K562 (cell line): ENCODE measurements at regions not wholly inside any gene's neighbourhood (a gene's known extent, or its start where the extent isn't known, plus 50 kb on each side); places are given as distances from the start of the nearest gene placed in this dataset.

ENCODE experiments used
- ARNT ChIP-seq, 2 experiments: fragments of 450-650 bp; IDR thresholded peaks; 2 replicates each; pipeline ENCODE4 v1.6.1; 2016; ENCODE audit warnings: mild to moderate bottlenecking in 1 of 2
- CHD2 ChIP-seq: IDR thresholded peaks from 2 replicates; pipeline ENCODE4 v1.6.1; 2011; ENCODE audit warnings: low read depth, low read length
- EP300 ChIP-seq: IDR thresholded peaks from 2 replicates; pipeline ENCODE4 v1.6.1; 2012; ENCODE audit warnings: low read length, improper control_type of control experiment
- FOXJ3 ChIP-seq: sonication (generic); formaldehyde crosslinking; IDR thresholded peaks from 2 replicates; pipeline ENCODE4 v1.4.0; 2020; ENCODE audit warnings: mild to moderate bottlenecking, missing genetic modification reagents
- JUND ChIP-seq, 2 experiments: IDR thresholded peaks; 2 replicates in 1 of 2; 3 replicates in 1 of 2; pipeline ENCODE4 v1.6.1; 2011; ENCODE audit warnings: borderline replicate concordance in 2 of 2, low read depth in 2 of 2, low read length in 2 of 2, improper control_type of control experiment in 1 of 2, missing biosample characterization in 1 of 2, missing genetic modification characterization in 1 of 2, missing genetic modification reagents in 1 of 2
- MYBL2 ChIP-seq, 2 experiments: fragments of 450-650 bp in 1 of 2; sonication (generic) in 1 of 2; formaldehyde crosslinking in 1 of 2; IDR thresholded peaks; 2 replicates each; pipeline versions ENCODE4 v1.6.1 to v1.8.1; 2017 to 2022; ENCODE audit warnings: borderline replicate concordance in 1 of 2, inconsistent platforms in 1 of 2, low read depth in 1 of 2, mild to moderate bottlenecking in 1 of 2, missing genetic modification reagents in 1 of 2, moderate library complexity in 1 of 2
- PHB ChIP-seq: fragments of 250-450 bp; sonication (Bioruptor Pico); IDR thresholded peaks from 2 replicates; pipeline ENCODE4 v1.5.0; 2021
- TAF15 ChIP-seq: fragments of 200-400 bp; formaldehyde crosslinking; IDR thresholded peaks from 2 replicates; pipeline ENCODE4 v1.6.1; 2017; ENCODE audit warnings: mild to moderate bottlenecking, low read depth, low read length, moderate library complexity
- TSC22D4 ChIP-seq: fragments of 450-650 bp; IDR thresholded peaks from 2 replicates; pipeline ENCODE4 v1.6.1; 2016; ENCODE audit warnings: missing genetic modification characterization, missing biosample characterization, control low read depth
- ZNF121 ChIP-seq: sonication (generic); formaldehyde crosslinking; conservative IDR thresholded peaks from 2 replicates; pipeline ENCODE4 v1.8.0; 2022; ENCODE audit warnings: missing genetic modification reagents
- ZNF146 ChIP-seq: IDR thresholded peaks from one replicate; pipeline ENCODE4 v1.6.1; 2018; ENCODE audit warnings: missing compliant biosample characterization; ENCODE audit not compliant: unreplicated experiment
- TF ChIP-seq, protein P1 (sequence below): fragments of 200-800 bp; sonication (Bioruptor generic); IDR thresholded peaks from 2 replicates; pipeline ENCODE4 v1.6.1; 2016; ENCODE audit warnings: missing genetic modification characterization, missing compliant biosample characterization
- TF ChIP-seq, protein P2 (sequence below): sonication (generic); formaldehyde crosslinking; IDR thresholded peaks from 2 replicates; pipeline ENCODE4 v1.8.1; 2023; ENCODE audit warnings: mild to moderate bottlenecking, missing genetic modification reagents
- TF ChIP-seq, protein P3 (sequence below): sonication (generic); formaldehyde crosslinking; IDR thresholded peaks from 2 replicates; pipeline ENCODE4 v1.8.0; 2022; ENCODE audit warnings: mild to moderate bottlenecking, missing genetic modification reagents, borderline replicate concordance
- TF ChIP-seq, protein P4 (sequence below): sonication (generic); formaldehyde crosslinking; IDR thresholded peaks from 2 replicates; pipeline ENCODE4 v1.8.0; 2023; ENCODE audit warnings: mild to moderate bottlenecking, missing genetic modification reagents

DNA sequence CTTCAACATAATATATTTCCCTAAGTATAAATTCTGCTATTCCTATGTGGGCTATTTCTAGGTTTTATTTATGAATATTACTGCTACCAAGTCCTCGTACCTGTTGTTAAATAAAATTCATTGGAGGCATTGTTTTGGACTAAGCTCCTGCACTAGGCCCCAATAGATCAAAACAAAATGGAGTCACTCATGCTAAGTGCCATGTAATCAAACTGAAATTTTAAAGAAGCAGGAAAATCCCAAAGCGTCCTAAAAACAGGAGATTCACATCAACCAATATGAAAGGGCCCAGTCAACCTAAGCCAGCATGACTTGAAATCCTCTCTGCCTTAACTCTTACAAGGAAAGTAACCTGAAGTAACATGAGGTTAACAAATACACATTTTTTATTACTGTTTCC, 743.2 kb downstream of the TRAM1L1 start (continued):
- TF ChIP-seq, protein P1, sequence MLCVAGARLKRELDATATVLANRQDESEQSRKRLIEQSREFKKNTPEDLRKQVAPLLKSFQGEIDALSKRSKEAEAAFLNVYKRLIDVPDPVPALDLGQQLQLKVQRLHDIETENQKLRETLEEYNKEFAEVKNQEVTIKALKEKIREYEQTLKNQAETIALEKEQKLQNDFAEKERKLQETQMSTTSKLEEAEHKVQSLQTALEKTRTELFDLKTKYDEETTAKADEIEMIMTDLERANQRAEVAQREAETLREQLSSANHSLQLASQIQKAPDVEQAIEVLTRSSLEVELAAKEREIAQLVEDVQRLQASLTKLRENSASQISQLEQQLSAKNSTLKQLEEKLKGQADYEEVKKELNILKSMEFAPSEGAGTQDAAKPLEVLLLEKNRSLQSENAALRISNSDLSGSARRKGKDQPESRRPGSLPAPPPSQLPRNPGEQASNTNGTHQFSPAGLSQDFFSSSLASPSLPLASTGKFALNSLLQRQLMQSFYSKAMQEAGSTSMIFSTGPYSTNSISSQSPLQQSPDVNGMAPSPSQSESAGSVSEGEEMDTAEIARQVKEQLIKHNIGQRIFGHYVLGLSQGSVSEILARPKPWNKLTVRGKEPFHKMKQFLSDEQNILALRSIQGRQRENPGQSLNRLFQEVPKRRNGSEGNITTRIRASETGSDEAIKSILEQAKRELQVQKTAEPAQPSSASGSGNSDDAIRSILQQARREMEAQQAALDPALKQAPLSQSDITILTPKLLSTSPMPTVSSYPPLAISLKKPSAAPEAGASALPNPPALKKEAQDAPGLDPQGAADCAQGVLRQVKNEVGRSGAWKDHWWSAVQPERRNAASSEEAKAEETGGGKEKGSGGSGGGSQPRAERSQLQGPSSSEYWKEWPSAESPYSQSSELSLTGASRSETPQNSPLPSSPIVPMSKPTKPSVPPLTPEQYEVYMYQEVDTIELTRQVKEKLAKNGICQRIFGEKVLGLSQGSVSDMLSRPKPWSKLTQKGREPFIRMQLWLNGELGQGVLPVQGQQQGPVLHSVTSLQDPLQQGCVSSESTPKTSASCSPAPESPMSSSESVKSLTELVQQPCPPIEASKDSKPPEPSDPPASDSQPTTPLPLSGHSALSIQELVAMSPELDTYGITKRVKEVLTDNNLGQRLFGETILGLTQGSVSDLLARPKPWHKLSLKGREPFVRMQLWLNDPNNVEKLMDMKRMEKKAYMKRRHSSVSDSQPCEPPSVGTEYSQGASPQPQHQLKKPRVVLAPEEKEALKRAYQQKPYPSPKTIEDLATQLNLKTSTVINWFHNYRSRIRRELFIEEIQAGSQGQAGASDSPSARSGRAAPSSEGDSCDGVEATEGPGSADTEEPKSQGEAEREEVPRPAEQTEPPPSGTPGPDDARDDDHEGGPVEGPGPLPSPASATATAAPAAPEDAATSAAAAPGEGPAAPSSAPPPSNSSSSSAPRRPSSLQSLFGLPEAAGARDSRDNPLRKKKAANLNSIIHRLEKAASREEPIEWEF (CRISPR knock-in tag), result no peak
- TF ChIP-seq, protein P2, sequence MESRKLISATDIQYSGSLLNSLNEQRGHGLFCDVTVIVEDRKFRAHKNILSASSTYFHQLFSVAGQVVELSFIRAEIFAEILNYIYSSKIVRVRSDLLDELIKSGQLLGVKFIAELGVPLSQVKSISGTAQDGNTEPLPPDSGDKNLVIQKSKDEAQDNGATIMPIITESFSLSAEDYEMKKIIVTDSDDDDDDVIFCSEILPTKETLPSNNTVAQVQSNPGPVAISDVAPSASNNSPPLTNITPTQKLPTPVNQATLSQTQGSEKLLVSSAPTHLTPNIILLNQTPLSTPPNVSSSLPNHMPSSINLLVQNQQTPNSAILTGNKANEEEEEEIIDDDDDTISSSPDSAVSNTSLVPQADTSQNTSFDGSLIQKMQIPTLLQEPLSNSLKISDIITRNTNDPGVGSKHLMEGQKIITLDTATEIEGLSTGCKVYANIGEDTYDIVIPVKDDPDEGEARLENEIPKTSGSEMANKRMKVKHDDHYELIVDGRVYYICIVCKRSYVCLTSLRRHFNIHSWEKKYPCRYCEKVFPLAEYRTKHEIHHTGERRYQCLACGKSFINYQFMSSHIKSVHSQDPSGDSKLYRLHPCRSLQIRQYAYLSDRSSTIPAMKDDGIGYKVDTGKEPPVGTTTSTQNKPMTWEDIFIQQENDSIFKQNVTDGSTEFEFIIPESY (CRISPR knock-in tag), result no peak
- TF ChIP-seq EP300, result no peak
- TF ChIP-seq MYBL2 (IDR thresholded peaks at IDR 0.05; ENCODE audit: low read depth), result no peak
- TF ChIP-seq MYBL2 (CRISPR knock-in tag; IDR thresholded peaks at IDR 0.05; ENCODE audit: borderline replicate concordance), result no peak
- TF ChIP-seq CHD2, result no peak
- no peak for TF ChIP-seq ZNF121 (CRISPR knock-in tag)
- no peak for TF ChIP-seq FOXJ3 (CRISPR knock-in tag)
- TF ChIP-seq, protein P3, sequence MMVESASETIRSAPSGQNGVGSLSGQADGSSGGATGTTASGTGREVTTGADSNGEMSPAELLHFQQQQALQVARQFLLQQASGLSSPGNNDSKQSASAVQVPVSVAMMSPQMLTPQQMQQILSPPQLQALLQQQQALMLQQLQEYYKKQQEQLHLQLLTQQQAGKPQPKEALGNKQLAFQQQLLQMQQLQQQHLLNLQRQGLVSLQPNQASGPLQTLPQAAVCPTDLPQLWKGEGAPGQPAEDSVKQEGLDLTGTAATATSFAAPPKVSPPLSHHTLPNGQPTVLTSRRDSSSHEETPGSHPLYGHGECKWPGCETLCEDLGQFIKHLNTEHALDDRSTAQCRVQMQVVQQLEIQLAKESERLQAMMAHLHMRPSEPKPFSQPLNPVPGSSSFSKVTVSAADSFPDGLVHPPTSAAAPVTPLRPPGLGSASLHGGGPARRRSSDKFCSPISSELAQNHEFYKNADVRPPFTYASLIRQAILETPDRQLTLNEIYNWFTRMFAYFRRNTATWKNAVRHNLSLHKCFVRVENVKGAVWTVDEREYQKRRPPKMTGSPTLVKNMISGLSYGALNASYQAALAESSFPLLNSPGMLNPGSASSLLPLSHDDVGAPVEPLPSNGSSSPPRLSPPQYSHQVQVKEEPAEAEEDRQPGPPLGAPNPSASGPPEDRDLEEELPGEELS (CRISPR knock-in tag), result no peak
- no peak for TF ChIP-seq ARNT (IDR thresholded peaks at IDR 0.05)
- no peak for TF ChIP-seq TAF15
- no peak for TF ChIP-seq ZNF146 (CRISPR knock-in tag)
- TF ChIP-seq, protein P4, sequence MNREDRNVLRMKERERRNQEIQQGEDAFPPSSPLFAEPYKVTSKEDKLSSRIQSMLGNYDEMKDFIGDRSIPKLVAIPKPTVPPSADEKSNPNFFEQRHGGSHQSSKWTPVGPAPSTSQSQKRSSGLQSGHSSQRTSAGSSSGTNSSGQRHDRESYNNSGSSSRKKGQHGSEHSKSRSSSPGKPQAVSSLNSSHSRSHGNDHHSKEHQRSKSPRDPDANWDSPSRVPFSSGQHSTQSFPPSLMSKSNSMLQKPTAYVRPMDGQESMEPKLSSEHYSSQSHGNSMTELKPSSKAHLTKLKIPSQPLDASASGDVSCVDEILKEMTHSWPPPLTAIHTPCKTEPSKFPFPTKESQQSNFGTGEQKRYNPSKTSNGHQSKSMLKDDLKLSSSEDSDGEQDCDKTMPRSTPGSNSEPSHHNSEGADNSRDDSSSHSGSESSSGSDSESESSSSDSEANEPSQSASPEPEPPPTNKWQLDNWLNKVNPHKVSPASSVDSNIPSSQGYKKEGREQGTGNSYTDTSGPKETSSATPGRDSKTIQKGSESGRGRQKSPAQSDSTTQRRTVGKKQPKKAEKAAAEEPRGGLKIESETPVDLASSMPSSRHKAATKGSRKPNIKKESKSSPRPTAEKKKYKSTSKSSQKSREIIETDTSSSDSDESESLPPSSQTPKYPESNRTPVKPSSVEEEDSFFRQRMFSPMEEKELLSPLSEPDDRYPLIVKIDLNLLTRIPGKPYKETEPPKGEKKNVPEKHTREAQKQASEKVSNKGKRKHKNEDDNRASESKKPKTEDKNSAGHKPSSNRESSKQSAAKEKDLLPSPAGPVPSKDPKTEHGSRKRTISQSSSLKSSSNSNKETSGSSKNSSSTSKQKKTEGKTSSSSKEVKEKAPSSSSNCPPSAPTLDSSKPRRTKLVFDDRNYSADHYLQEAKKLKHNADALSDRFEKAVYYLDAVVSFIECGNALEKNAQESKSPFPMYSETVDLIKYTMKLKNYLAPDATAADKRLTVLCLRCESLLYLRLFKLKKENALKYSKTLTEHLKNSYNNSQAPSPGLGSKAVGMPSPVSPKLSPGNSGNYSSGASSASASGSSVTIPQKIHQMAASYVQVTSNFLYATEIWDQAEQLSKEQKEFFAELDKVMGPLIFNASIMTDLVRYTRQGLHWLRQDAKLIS (CRISPR knock-in tag), result no peak
- TF ChIP-seq TSC22D4, result no peak
- no peak for TF ChIP-seq JUND (IDR thresholded peaks at IDR 0.05; ENCODE audit: borderline replicate concordance, low read depth, low read length)
- no peak for TF ChIP-seq JUND (tag; IDR thresholded peaks at IDR 0.05; ENCODE audit: borderline replicate concordance, low read depth, low read length)
- TF ChIP-seq PHB (CRISPR knock-in tag), result no peak
